Fibroblast of peridontal ligament (primary cell): ENCODE measurements at regions not wholly inside any gene's neighbourhood (a gene's known extent, or its start where the extent isn't known, plus 50 kb on each side); places are given as distances from the start of the nearest gene placed in this dataset.
A peak's percentile ranks its signal among the peaks of the same experiment; 100 is the strongest.

ENCODE experiments used
- DNase-seq: peaks from one replicate; pipeline ENCODE4 v3.0.0-alpha.2; 2010; ENCODE audit errors: extremely low read depth

- DNase-seq, result no peak
Measured at GRCh38 chr7:22658031-22658430, 69.0 kb upstream of the IL6 start.

GRCh38 chr7:22657479-22657878 is 69.5 kb upstream of the IL6 start:
- peak; percentile 49 for DNase-seq

GRCh38 chr7:22655781-22656180 is 71.2 kb upstream of the IL6 start:
- DNase-seq, result no peak

DNA sequence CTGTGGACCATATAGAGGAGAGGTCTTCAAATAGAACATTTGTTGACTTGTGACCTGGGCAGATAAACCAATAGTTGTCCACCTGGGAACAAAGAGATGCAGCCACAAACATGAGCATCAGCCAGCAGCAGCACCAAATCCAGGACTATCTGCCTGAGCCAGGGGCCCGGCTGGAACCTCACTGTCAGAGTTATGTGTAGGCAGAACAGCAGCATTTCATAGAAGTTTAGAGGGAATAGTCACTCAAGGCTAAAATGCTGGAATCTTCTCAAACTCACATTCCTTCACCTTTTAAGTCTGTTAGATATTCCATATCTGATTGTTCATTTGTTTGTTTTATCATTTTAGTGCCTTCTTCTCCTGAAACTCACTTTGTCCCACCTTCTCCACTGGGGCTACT is 72.2 kb upstream of the IL6 start:
- no peak for DNase-seq

GRCh38 chr7:22653951-22654350 is 73.0 kb upstream of the IL6 start:
- no peak for DNase-seq

- peak; percentile 45 for DNase-seq
Measured at GRCh38 chr7:22651534-22652243, 75.3 kb upstream of the IL6 start.

- DNase-seq, result no peak
Measured at GRCh38 chr7:22651036-22651435, 76.0 kb upstream of the IL6 start.

GRCh38 chr7:22649686-22650085 is 77.3 kb upstream of the IL6 start:
- no peak for DNase-seq

DNA sequence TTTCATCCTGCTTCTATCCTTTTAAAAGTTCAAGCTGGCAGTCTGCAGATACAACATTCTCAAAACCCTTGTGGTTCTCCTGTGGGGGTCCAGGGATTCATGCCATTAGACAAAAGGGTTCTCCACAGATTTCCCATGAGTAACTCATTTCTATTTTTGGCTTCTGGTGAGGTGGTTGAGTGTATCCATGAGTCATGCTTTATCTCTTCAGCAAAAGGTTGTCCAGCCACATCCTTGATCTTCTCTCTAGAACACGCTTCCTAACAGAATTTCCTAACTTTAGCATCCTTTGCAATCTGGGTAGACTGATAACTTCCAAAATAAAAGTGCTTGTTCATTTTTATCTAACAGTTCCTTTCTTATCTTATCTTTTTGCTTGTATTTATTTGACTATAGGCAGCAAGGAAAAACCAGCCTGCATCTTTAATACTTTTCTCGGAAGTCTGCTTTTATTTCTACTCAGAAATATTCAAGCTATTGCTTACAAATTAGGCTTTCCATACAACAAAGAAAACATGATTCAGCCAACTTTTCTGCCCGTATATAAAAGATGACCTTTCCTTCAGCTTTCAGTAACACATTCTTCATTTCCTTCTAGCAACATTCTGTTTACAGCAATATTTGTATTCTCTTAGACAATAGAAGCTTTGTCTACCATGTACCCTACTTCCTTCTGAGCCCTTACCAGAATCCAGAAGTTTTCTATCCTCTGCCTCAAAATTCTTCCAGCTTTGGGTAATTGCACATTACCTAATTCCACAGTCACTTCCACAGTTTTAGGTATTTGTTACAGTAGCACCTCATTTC is 79.3 kb upstream of the IL6 start:
- peak; percentile 78 for DNase-seq

DNA sequence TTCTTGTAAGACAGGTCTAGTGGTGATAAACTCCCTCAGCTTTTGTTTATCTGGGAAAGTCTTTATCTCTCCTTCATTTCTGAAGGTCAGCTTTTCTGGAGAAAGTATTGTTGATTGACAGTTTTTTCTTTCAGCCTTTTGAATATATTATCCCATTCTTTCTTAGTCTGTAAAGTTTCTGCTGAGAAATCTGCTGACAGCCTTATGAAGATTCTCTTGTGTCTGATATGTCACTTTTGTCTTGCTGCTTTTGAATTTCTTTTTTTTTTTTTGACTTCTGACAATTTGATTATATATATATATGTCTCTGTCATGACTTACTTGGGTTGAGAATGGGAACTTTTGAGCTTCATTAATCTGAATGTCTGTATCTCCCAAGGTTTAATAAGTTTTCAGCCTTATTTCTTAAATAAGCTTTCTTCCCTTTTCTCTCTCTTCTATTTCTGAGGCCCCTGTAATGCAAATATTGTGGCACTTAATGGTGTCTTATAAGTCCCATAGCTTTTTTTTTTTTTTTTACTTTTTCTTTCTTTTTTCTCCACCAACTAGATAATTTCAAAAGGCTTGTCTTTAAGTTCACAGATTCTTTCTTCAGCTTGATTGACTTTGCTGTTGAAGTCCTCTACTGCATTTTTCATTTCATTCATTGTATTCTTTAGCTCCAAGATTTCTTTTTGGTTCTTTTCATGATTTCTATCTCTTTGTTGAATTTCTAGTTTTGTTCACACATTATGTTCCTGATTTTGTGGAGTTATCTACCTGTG is 81.4 kb upstream of the IL6 start:
- no peak for DNase-seq

GRCh38 chr7:22642454-22642853 is 84.5 kb upstream of the IL6 start:
- DNase-seq, result no peak

GRCh38 chr7:22640269-22640668 is 86.7 kb upstream of the IL6 start:
- DNase-seq, result no peak

- peak; percentile 41 for DNase-seq
Measured at GRCh38 chr7:22639396-22639795, 87.6 kb upstream of the IL6 start.

DNA sequence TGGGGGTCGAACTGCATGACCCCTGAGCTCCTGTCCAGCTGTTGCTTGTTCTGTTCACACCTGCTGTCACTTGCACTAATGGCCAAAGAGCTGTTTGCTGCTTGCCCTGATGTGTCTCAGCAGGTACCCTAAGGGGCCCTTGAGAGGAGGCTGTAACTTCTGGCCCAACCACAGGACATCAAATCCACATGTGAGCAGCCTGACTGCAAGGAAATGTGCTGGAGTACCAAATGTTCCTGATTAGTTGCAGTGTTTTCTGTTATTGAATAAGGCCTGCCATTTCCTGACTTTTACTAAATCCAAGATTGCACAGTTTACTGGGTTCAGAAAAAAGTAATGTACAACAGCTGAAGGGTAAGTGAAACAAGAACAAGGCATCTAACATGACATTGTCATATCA is 91.7 kb upstream of the IL6 start:
- DNase-seq, result peak; percentile 71

DNA sequence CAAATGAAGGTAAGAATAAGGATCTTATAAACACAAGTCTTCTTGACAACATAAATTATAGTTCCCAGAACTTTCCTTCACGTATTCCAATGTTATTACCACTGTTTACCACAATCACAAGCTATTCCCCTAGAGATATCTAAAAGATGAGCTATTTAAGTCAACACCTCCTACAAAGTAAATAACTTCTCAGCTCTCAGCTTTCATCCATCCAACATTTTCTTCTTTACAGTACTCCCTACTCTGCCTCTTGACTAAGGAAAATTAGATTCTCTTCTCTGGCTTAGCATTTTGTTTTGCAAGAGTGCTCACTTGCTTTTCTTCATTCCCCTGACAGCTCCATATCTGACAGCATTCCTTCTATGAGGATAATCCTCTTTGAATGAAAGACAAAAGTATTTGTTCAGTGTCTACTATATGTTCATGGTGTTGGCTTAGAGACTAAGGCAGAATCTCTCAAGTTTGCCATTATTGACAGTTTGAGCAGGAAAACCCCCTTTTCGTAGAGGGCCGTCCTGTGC is 93.0 kb upstream of the IL6 start:
- DNase-seq, result no peak

GRCh38 chr7:22633286-22633953 is 93.6 kb upstream of the IL6 start:
- peak; percentile 33 for DNase-seq

DNA sequence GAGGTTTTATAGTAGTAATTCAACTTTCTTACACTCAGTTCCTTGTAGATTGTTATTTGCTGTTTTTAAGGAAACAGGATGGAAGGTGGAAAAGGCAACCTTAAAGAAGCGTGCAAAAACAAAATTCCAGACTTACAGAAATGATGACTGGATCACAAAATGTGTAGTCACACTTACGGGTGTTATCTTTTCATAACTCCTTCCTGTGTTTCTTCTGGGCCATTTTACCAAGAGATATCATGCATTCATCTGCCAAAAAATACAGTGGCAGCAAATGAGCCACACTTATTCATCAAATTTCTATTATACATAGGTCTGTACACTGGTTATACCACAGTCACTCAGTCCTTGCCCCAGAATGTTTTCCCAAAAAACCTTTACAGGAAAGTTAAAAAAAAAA is 94.3 kb upstream of the IL6 start:
- DNase-seq, result no peak

DNA sequence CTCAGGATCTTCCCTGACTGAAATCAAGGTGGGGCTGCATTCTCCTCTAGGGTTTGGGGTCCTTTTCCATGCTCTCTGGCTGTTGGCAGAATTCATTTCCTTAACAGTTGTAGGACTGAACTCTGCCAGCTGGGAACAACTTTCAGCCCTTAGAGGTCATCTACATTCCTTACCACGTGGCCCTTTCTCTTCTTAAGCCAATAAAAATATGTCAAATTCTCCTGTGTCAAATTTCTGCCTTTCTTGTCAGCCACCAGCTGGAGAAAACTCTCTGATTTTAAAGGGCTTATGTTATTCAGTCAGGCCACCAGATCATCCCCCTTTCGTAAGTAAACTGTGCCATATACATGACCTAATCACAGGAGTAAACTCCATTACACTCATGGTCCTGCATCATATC is 95.3 kb upstream of the IL6 start:
- DNase-seq, result peak; percentile 34

- no peak for DNase-seq
Measured at GRCh38 chr7:22630069-22630468, 96.9 kb upstream of the IL6 start.

DNA sequence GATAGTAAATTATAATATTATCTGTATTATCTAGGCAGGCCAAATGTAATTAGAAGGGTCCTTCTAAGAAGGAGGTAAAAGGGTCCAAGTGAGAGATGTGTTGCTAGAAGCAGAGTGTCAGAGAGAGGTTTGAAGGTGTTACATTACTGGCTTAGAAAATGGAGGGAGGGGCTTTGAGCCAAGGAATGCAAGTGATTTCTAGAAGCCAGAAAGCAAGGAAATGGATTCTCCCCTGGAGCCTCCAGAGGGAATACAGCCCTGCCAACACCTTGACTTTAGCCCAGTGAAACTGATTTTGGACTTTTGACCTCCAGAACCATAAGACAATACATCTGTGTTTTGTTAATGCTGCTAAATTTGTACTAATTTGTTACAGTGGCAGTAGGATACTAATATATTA is 97.9 kb upstream of the IL6 start:
- DNase-seq, result no peak

DNA sequence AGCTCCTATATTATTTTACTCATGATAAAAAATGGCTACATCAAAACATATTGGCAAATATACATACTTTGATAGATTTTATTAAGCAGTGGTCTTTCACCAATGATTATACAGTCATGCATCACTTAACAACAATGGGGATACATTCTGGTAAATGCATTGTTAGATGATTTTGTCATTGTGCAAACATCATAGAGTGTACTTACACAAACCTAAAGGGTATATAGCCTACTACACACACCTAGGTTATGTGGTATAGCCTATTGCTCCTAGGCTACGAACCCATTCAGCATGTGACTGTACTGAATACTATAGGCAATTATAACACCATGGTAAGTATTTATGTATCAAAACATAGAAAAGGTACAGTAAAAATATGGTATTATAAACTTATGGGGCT is 98.9 kb upstream of the IL6 start:
- no peak for DNase-seq

DNA sequence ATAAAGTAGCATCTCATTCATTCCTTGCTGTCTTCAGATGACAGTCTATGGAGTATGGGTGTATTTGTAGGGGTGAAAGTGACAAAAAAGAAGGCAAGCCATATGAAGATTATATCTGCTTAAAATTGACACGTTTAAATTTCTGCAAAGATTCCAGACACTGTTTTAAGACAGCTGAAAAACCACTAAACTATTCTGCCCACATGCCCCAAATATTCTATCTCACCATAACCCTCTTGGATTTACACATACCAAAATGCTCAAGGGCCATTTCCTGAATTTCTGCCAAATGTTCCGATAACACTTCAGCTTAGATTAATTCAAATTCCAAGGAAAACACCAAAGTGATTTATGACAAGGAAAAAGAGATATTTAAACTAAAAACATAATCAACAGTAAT is 99.9 kb upstream of the IL6 start:
- DNase-seq, result peak; percentile 88
